ENCODE measurements at regions not wholly inside any gene's neighbourhood (a gene's known extent, or its start where the extent isn't known, plus 50 kb on each side); places are given as distances from the start of the nearest gene placed in this dataset.

DNA sequence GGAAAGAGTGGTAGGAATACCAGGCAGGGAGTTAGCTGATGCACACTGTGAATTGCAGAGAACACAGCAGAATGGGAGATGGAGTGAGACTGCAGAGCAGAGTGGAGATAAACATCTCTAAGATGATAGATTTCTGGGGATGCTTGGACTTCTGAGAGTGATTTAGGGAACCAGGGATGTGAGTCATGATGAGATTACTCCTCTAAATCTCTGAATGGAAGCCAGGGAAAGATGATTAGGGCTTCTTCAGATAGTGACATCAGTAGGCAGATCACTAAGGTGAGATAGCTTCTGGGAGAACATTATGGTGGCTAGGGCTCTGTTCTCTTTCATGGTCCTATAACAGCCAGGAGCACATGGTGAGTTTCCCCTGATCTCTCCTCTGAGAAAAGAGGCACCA is 501.5 kb upstream of the USP15 start:
- Histone ChIP-seq H3K4me3 (ENCODE audit: low read length in 3 of 3) (no peak overlapping the region), H3K27ac (ENCODE audit: low read depth, low read length) (no peak overlapping the region), H3K4me1 (ENCODE audit: control insufficient read depth in 3 of 3, insufficient read depth in 3 of 3, low read length in 3 of 3) (no peaks in the 10 kb centered on the region), H3K9ac (ENCODE audit: low read depth in 1 of 3, low read length in 3 of 3) (no peak overlapping the region), H3K9me3 (ENCODE audit: control insufficient read depth in 3 of 3, low read length in 3 of 3) (no peaks in the 10 kb centered on the region), H3K36me3 (ENCODE audit: control insufficient read depth in 3 of 3, insufficient read depth in 3 of 3, low read length in 3 of 3) (no peaks in the 10 kb centered on the region), H3K27me3 (ENCODE audit: control insufficient read depth in 3 of 3, insufficient read depth in 3 of 3, low read length in 3 of 3) (no peaks in the 10 kb centered on the region)

DNA sequence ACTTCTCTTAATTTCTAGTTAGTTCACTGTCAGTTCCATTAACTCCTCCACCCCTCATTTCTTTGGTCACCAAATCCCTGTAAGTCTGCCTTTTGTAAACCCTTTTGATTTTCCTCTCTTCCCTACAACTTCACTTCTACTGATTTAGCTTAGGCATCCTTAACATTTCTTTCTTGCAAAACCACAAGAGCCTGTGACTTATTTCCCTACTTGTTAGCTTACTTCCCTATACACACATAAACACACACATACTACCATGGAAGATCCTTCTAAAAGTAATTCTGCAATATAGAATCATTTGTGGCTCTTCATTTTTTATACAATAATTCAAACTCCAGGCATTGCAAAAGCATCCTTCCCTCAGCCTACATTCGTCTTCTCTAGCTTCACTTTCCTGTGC is 494.3 kb upstream of the USP15 start:
- Histone ChIP-seq H3K9ac (ENCODE audit: low read depth in 1 of 3, low read length in 3 of 3) (no peak overlapping the region), H3K4me1 (ENCODE audit: control insufficient read depth in 3 of 3, insufficient read depth in 3 of 3, low read length in 3 of 3) (no peaks in the 10 kb centered on the region), H3K4me3 (ENCODE audit: low read length in 3 of 3) (no peak overlapping the region), H3K9me3 (ENCODE audit: control insufficient read depth in 3 of 3, low read length in 3 of 3) (no peaks in the 10 kb centered on the region), H3K27me3 (ENCODE audit: control insufficient read depth in 3 of 3, insufficient read depth in 3 of 3, low read length in 3 of 3) (no peaks in the 10 kb centered on the region), H3K36me3 (ENCODE audit: control insufficient read depth in 3 of 3, insufficient read depth in 3 of 3, low read length in 3 of 3) (no peaks in the 10 kb centered on the region), H3K27ac (ENCODE audit: low read depth, low read length) (no peak overlapping the region)

DNA sequence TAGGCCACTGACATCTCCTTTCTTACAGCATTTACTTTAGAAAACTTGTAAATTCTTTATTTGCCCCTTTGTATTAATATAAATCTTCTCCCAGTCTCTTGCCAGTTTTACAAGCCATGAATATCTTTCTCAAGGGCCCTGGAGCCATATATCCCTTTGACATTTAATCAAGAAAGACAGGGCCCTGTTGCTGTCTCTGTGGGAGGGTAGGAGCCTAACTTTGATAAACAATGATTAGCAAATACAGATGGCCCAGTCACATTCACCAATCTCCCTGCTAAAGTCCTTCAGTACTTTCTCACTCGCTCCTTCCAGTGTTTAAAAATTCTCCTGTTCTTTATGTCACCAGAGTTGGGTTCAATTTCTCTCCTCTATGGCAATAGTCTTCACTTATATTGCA is 479.8 kb upstream of the USP15 start:
- Histone ChIP-seq H3K27ac (ENCODE audit: low read depth, low read length) (no peak overlapping the region), H3K36me3 (ENCODE audit: control insufficient read depth in 3 of 3, insufficient read depth in 3 of 3, low read length in 3 of 3) (no peaks in the 10 kb centered on the region), H3K4me1 (ENCODE audit: control insufficient read depth in 3 of 3, insufficient read depth in 3 of 3, low read length in 3 of 3) (no peaks in the 10 kb centered on the region), H3K27me3 (ENCODE audit: control insufficient read depth in 3 of 3, insufficient read depth in 3 of 3, low read length in 3 of 3) (no peaks in the 10 kb centered on the region), H3K9ac (ENCODE audit: low read depth in 1 of 3, low read length in 3 of 3) (no peak overlapping the region), H3K9me3 (ENCODE audit: control insufficient read depth in 3 of 3, low read length in 3 of 3) (no peaks in the 10 kb centered on the region), H3K4me3 (ENCODE audit: low read length in 3 of 3) (no peak overlapping the region)

DNA sequence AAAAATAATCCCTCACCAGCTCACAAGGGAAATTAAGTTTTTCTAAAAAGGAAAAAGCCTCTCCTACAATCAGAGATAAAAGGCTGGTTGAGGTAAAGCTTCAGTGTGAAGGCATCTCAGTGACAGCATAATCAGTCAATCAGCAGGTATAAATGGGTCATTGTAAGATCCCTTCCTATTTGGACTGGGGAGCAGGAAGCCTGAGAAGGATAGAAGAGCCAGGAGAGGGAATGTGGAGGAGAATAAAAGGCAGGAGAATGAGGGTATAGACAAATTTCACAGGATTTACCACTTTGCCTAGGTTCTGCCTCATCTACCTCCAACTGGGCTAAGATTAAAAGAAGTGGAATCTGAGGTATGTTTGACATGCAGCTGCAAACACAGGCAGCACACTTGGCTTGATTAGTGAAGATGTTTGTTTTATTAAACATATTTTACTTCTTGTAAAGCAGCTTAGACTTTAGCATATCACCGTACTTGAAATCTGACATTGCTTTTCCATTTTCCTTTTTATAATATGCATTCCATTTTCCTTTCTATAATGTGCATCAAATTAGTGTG is 479.1 kb upstream of the USP15 start:
- H3K36me3 ChIP-seq (ENCODE audit: control insufficient read depth in 3 of 3, insufficient read depth in 3 of 3, low read length in 3 of 3), result no peaks in the 10 kb centered on the region
- H3K4me1 ChIP-seq (ENCODE audit: control insufficient read depth in 3 of 3, insufficient read depth in 3 of 3, low read length in 3 of 3), result no peaks in the 10 kb centered on the region
- no peaks in the 10 kb centered on the region for H3K9me3 ChIP-seq (ENCODE audit: control insufficient read depth in 3 of 3, low read length in 3 of 3)
- no peak overlapping the region for H3K27ac ChIP-seq (ENCODE audit: low read depth, low read length)
- no peak overlapping the region for H3K4me3 ChIP-seq (ENCODE audit: low read length in 3 of 3)
- H3K9ac ChIP-seq (ENCODE audit: low read depth in 1 of 3, low read length in 3 of 3), result no peak overlapping the region
- H3K27me3 ChIP-seq (ENCODE audit: control insufficient read depth in 3 of 3, insufficient read depth in 3 of 3, low read length in 3 of 3), result no peaks in the 10 kb centered on the region

DNA sequence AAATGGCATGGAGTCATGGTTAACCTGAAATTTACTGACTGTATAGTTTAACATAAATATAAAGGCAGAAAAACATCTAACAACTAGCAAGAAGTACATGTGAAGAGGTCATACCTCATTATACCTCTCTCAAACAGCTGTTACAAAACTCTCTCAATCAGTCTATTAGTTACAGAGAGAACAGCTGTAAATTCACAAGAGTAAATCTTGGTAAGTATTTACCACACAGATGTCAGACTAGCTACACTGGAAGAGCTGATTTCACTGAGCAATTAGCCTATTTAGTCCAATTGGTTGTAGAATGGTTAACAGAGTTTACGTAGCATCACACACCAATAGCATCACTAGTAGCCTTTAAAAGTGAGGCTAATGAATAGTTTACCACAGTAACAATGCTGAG is 463.4 kb upstream of the USP15 start:
- H3K36me3 ChIP-seq (ENCODE audit: control insufficient read depth in 3 of 3, insufficient read depth in 3 of 3, low read length in 3 of 3), result no peaks in the 10 kb centered on the region
- H3K9ac ChIP-seq (ENCODE audit: low read depth in 1 of 3, low read length in 3 of 3), result no peak overlapping the region
- no peak overlapping the region for H3K4me3 ChIP-seq (ENCODE audit: low read length in 3 of 3)
- H3K9me3 ChIP-seq (ENCODE audit: control insufficient read depth in 3 of 3, low read length in 3 of 3), result no peaks in the 10 kb centered on the region
- H3K4me1 ChIP-seq (ENCODE audit: control insufficient read depth in 3 of 3, insufficient read depth in 3 of 3, low read length in 3 of 3), result no peaks in the 10 kb centered on the region
- no peaks in the 10 kb centered on the region for H3K27me3 ChIP-seq (ENCODE audit: control insufficient read depth in 3 of 3, insufficient read depth in 3 of 3, low read length in 3 of 3)
- H3K27ac ChIP-seq (ENCODE audit: low read depth, low read length), result no peak overlapping the region

DNA sequence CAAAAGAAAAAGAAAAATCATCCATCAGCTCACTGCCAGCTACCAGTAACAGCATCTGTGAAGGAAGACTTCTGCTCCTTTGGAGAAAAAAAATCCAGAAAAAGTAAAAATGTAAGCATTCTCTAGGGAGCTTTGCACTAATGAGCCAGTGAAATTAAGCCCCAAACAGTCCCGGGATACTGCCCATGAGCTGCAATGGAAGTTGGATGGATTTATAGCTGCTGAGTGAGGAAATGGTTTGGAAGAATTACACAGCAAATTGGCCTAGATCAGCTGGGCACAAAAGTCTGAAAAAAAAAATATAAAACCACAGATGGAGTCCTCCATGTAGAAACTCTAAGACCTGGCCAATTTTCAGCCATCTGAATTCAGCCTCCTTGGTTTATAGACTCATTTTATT is 462.9 kb upstream of the USP15 start:
- H3K4me1 ChIP-seq (ENCODE audit: control insufficient read depth in 3 of 3, insufficient read depth in 3 of 3, low read length in 3 of 3), result no peaks in the 10 kb centered on the region
- H3K27me3 ChIP-seq (ENCODE audit: control insufficient read depth in 3 of 3, insufficient read depth in 3 of 3, low read length in 3 of 3), result no peaks in the 10 kb centered on the region
- no peak overlapping the region for H3K9ac ChIP-seq (ENCODE audit: low read depth in 1 of 3, low read length in 3 of 3)
- H3K4me3 ChIP-seq (ENCODE audit: low read length in 3 of 3), result no peak overlapping the region
- no peaks in the 10 kb centered on the region for H3K9me3 ChIP-seq (ENCODE audit: control insufficient read depth in 3 of 3, low read length in 3 of 3)
- H3K27ac ChIP-seq (ENCODE audit: low read depth, low read length), result no peak overlapping the region
- H3K36me3 ChIP-seq (ENCODE audit: control insufficient read depth in 3 of 3, insufficient read depth in 3 of 3, low read length in 3 of 3), result no peaks in the 10 kb centered on the region

DNA sequence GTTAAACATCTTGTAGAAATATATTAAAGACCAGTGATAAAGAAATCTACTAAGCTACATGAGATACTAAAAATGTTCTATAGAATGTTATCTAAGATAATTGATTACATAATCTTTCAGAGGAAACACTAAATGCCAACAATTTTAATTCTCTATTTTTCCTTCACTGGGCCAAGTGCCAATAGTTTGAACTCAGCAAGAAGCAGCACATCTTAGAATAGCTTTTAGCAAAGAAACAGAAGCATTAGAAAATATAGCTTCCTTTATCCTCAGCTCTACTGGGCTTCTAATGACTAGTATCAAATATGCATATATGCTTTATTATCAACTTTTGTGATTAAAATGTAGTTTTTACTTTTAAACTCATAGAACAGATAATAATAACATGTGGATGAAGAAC is 461.4 kb upstream of the USP15 start:
- no peaks in the 10 kb centered on the region for H3K9me3 ChIP-seq (ENCODE audit: control insufficient read depth in 3 of 3, low read length in 3 of 3)
- no peaks in the 10 kb centered on the region for H3K36me3 ChIP-seq (ENCODE audit: control insufficient read depth in 3 of 3, insufficient read depth in 3 of 3, low read length in 3 of 3)
- H3K4me3 ChIP-seq (ENCODE audit: low read length in 3 of 3), result no peak overlapping the region
- no peak overlapping the region for H3K27ac ChIP-seq (ENCODE audit: low read depth, low read length)
- no peak overlapping the region for H3K9ac ChIP-seq (ENCODE audit: low read depth in 1 of 3, low read length in 3 of 3)
- no peaks in the 10 kb centered on the region for H3K27me3 ChIP-seq (ENCODE audit: control insufficient read depth in 3 of 3, insufficient read depth in 3 of 3, low read length in 3 of 3)
- H3K4me1 ChIP-seq (ENCODE audit: control insufficient read depth in 3 of 3, insufficient read depth in 3 of 3, low read length in 3 of 3), result no peaks in the 10 kb centered on the region

DNA sequence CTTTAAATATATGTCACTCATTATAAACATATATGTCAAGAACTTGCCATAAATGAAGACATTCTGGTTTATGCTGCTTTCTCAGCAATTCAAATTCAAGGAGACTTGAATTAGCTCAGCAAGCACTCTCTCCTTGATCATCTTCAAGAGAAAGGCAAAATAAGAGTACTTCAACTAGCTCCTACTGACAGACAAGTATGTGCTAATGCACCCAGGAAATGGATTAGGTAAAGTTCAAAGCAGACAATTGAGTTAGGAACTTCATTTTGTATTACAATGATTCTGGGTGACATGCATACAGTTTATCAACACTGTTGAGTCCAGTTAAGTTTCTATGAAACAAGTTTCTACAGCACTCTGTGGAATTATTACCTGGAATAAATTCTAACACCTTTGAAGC is 455.9 kb upstream of the USP15 start:
- H3K4me3 ChIP-seq (ENCODE audit: low read length in 3 of 3), result no peak overlapping the region
- H3K4me1 ChIP-seq (ENCODE audit: control insufficient read depth in 3 of 3, insufficient read depth in 3 of 3, low read length in 3 of 3), result no peaks in the 10 kb centered on the region
- no peak overlapping the region for H3K9ac ChIP-seq (ENCODE audit: low read depth in 1 of 3, low read length in 3 of 3)
- no peaks in the 10 kb centered on the region for H3K27me3 ChIP-seq (ENCODE audit: control insufficient read depth in 3 of 3, insufficient read depth in 3 of 3, low read length in 3 of 3)
- no peaks in the 10 kb centered on the region for H3K36me3 ChIP-seq (ENCODE audit: control insufficient read depth in 3 of 3, insufficient read depth in 3 of 3, low read length in 3 of 3)
- no peak overlapping the region for H3K27ac ChIP-seq (ENCODE audit: low read depth, low read length)
- H3K9me3 ChIP-seq (ENCODE audit: control insufficient read depth in 3 of 3, low read length in 3 of 3), result no peaks in the 10 kb centered on the region

DNA sequence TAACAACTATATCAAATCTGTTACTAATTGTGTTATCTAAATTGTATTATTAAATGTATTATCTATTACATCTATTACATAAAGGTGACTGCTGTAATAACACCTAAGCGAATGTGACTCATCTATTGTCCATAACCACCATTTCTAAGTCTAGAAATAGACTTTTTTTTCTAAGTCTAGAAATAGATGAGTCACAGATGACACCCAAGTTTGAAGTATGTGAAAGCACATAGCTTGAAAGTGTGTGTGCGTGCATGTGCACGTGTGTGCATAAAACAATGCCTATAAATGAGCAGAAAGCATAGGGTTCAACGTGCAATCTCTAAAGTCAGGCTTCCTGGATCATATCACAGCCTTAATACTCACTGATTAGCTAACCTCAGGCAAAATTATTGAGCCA is 451.3 kb upstream of the USP15 start:
- H3K27ac ChIP-seq (ENCODE audit: low read depth, low read length), result no peak overlapping the region
- H3K4me3 ChIP-seq (ENCODE audit: low read length in 3 of 3), result no peak overlapping the region
- no peaks in the 10 kb centered on the region for H3K36me3 ChIP-seq (ENCODE audit: control insufficient read depth in 3 of 3, insufficient read depth in 3 of 3, low read length in 3 of 3)
- no peaks in the 10 kb centered on the region for H3K27me3 ChIP-seq (ENCODE audit: control insufficient read depth in 3 of 3, insufficient read depth in 3 of 3, low read length in 3 of 3)
- H3K9me3 ChIP-seq (ENCODE audit: control insufficient read depth in 3 of 3, low read length in 3 of 3), result no peaks in the 10 kb centered on the region
- no peak overlapping the region for H3K9ac ChIP-seq (ENCODE audit: low read depth in 1 of 3, low read length in 3 of 3)
- H3K4me1 ChIP-seq (ENCODE audit: control insufficient read depth in 3 of 3, insufficient read depth in 3 of 3, low read length in 3 of 3), result no peaks in the 10 kb centered on the region

DNA sequence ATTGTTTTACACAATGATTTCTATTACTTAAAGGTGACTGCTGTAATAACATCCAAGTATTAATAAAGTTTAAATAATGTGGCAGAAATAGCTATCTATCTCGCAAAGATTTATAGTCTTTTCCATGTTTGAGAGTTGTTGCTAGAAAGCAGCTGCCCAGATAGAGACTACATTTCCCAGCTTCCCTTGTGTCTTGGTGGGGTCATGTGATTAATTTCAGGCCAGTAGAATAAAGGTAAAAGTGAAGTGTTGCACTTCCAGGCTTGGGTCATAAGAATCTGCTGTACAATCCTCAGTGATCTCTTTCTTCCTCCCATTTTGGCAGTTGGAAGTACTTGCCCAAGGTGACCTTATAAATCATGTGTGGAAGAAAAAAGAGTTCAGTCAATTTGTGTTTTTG is 449.7 kb upstream of the USP15 start:
- H3K27ac ChIP-seq (ENCODE audit: low read depth, low read length), result no peak overlapping the region
- H3K9ac ChIP-seq (ENCODE audit: low read depth in 1 of 3, low read length in 3 of 3), result no peak overlapping the region
- H3K36me3 ChIP-seq (ENCODE audit: control insufficient read depth in 3 of 3, insufficient read depth in 3 of 3, low read length in 3 of 3), result no peaks in the 10 kb centered on the region
- H3K4me3 ChIP-seq (ENCODE audit: low read length in 3 of 3), result no peak overlapping the region
- no peaks in the 10 kb centered on the region for H3K27me3 ChIP-seq (ENCODE audit: control insufficient read depth in 3 of 3, insufficient read depth in 3 of 3, low read length in 3 of 3)
- no peaks in the 10 kb centered on the region for H3K4me1 ChIP-seq (ENCODE audit: control insufficient read depth in 3 of 3, insufficient read depth in 3 of 3, low read length in 3 of 3)
- H3K9me3 ChIP-seq (ENCODE audit: control insufficient read depth in 3 of 3, low read length in 3 of 3), result no peaks in the 10 kb centered on the region

DNA sequence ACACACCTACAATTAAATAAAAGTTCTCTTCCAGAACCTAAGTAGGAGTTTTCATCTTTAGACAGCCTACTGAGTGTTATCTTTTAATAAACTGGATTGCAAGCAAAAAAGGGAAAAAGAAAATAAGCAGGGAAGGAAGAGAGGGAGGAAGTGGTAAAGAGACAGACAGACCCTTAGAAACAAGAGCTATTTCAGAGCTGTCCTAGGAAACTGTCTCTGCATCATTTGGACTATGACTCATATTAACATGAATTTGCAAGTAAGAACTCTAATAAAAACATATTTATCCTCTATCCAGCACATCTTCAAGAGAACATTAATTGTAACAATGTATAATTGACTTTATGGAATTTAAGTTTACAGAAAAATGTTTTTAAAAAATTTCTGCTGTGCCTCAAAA is 438.8 kb upstream of the USP15 start:
- H3K4me1 ChIP-seq (ENCODE audit: control insufficient read depth in 3 of 3, insufficient read depth in 3 of 3, low read length in 3 of 3), result no peaks in the 10 kb centered on the region
- H3K9me3 ChIP-seq (ENCODE audit: control insufficient read depth in 3 of 3, low read length in 3 of 3), result no peaks in the 10 kb centered on the region
- no peaks in the 10 kb centered on the region for H3K36me3 ChIP-seq (ENCODE audit: control insufficient read depth in 3 of 3, insufficient read depth in 3 of 3, low read length in 3 of 3)
- no peak overlapping the region for H3K9ac ChIP-seq (ENCODE audit: low read depth in 1 of 3, low read length in 3 of 3)
- H3K4me3 ChIP-seq (ENCODE audit: low read length in 3 of 3), result no peak overlapping the region
- no peak overlapping the region for H3K27ac ChIP-seq (ENCODE audit: low read depth, low read length)
- H3K27me3 ChIP-seq (ENCODE audit: control insufficient read depth in 3 of 3, insufficient read depth in 3 of 3, low read length in 3 of 3), result no peaks in the 10 kb centered on the region

Measured in skeletal muscle tissue (tissue), 3 donors.